ENCODE measurements at regions not wholly inside any gene's neighbourhood (a gene's known extent, or its start where the extent isn't known, plus 50 kb on each side); places are given as distances from the start of the nearest gene placed in this dataset.
"Not testable (repeated sequence)": the region's sequence is repeated elsewhere in the genome, so short reads cannot be mapped to it uniquely, and the experiment has no call there.

GRCh38 chr12:22122359-22122758, 76.3 kb downstream of the CMAS start:
- no peak for DNase-seq
- no peaks in the 10 kb centered on the region for H3K36me3 ChIP-seq
- H3K27ac ChIP-seq, result no peak overlapping the region
- H3K27me3 ChIP-seq, result no peaks in the 10 kb centered on the region
- no peak overlapping the region for H3K4me3 ChIP-seq
- no peak for TF ChIP-seq POLR2A (IDR thresholded peaks at IDR 0.05)
- TF ChIP-seq, protein P1, sequence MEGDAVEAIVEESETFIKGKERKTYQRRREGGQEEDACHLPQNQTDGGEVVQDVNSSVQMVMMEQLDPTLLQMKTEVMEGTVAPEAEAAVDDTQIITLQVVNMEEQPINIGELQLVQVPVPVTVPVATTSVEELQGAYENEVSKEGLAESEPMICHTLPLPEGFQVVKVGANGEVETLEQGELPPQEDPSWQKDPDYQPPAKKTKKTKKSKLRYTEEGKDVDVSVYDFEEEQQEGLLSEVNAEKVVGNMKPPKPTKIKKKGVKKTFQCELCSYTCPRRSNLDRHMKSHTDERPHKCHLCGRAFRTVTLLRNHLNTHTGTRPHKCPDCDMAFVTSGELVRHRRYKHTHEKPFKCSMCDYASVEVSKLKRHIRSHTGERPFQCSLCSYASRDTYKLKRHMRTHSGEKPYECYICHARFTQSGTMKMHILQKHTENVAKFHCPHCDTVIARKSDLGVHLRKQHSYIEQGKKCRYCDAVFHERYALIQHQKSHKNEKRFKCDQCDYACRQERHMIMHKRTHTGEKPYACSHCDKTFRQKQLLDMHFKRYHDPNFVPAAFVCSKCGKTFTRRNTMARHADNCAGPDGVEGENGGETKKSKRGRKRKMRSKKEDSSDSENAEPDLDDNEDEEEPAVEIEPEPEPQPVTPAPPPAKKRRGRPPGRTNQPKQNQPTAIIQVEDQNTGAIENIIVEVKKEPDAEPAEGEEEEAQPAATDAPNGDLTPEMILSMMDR (IDR thresholded peaks at IDR 0.05), result no peak
- H3K4me1 ChIP-seq, result no peaks in the 10 kb centered on the region
- peaks cover 0 to 4% (median 0%) of the 10 kb centered on the region in 4 donors for H3K9me3 ChIP-seq

DNA sequence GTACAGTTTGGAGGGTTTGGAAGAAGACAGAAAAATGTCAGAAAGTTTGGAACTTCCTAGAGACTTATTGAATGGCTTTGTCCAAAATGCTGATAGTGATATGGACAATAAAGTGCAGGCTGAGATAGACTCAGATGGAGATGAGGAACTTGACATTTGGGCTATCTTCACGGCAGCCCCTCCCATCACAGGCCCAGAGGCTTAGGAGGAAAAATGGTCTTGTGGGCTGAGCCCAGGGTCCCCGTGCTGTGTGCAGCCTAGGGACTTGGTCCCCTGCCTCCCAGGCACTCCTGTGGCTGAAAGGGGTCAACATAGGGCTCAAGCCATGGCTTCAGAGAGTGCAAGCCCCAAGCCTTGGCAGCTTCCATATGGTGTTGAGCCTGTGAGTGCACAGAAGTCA, 79.0 kb downstream of the CMAS start:
- Histone ChIP-seq H3K36me3 (no peaks in the 10 kb centered on the region), H3K9me3 (peaks cover 0 to 4% (median 0%) of the 10 kb centered on the region in 4 donors), H3K27ac (no peak overlapping the region), H3K4me3 (no peak overlapping the region), H3K4me1 (no peaks in the 10 kb centered on the region), H3K27me3 (no peaks in the 10 kb centered on the region)
- no peak for TF ChIP-seq POLR2A (IDR thresholded peaks at IDR 0.05)
- TF ChIP-seq, protein P1 (IDR thresholded peaks at IDR 0.05), result no peak
- no peak for DNase-seq

DNA sequence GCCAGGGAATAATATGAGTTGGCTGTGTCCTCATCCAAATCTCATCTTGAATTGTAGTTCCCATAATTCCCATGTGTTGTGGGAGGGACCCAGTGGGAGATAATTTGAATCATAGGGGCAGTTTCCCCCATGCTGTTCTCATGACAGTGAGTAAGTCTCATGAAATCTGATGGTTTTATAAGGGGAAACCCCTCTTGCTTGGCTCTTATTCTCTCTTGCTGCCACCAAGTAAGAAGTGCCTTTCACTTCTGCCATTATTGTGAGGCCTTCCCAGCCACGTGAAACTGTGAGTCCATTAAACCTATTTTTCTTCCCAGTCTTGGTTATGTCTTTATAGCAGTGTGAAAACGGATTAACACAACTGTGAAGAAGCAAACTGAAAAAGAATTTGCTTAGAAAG, 80.1 kb downstream of the CMAS start:
- not testable (repeated sequence) for H3K4me1 ChIP-seq, H3K9me3 ChIP-seq, H3K4me3 ChIP-seq, H3K27ac ChIP-seq, H3K27me3 ChIP-seq, H3K36me3 ChIP-seq, DNase-seq

DNA sequence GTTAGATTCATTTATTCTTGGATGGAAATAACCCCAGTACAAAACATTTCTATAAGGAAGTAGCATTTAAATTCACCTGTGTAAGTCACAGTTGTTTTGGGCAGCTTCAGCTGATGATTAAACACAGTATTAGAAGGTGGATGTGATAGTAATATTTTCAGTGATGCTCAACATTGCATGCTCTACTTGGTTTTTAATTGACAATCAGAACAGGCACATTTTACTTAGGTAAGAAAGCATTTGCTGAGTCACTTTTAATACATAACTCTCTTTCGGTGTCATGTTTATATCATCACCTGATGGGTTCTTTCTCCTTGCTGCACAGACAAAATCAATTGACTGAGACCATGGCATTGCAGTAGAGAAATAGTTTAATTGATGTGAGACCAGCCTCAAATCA, 80.7 kb downstream of the CMAS start:
- TF ChIP-seq, protein P1 (IDR thresholded peaks at IDR 0.05), result no peak
- TF ChIP-seq POLR2A (IDR thresholded peaks at IDR 0.05), result no peak
- no peak overlapping the region for H3K4me3 ChIP-seq
- no peaks in the 10 kb centered on the region for H3K36me3 ChIP-seq
- H3K27me3 ChIP-seq, result no peaks in the 10 kb centered on the region
- no peak overlapping the region for H3K27ac ChIP-seq
- H3K9me3 ChIP-seq, result peaks cover 0 to 4% (median 0%) of the 10 kb centered on the region in 4 donors
- H3K4me1 ChIP-seq, result no peaks in the 10 kb centered on the region
- DNase-seq, result no peak

DNA sequence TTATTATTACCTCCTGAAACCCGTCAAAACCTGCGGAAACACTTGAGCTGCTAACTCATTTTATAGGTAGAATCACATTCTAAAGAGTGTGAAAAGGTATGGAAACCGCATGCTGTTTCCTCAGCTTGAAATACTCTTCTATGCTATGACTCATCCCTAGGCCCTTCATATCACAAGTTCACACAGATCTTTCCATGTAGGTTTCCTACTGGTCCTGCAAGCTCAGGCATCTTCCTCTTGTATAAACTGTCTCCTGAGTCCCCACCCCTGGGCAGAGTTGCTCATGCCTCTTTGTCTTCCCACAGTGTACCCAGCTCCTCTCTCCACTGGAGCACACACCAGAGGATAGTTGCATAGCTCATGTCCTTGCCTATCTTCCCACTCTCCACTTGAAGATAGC, 84.7 kb downstream of the CMAS start:
- no peak overlapping the region for H3K27ac ChIP-seq
- no peak for DNase-seq
- H3K4me3 ChIP-seq, result no peak overlapping the region
- H3K36me3 ChIP-seq, result no peaks in the 10 kb centered on the region
- no peak for TF ChIP-seq POLR2A (IDR thresholded peaks at IDR 0.05)
- TF ChIP-seq, protein P1 (IDR thresholded peaks at IDR 0.05), result no peak
- no peaks in the 10 kb centered on the region for H3K27me3 ChIP-seq
- no peaks in the 10 kb centered on the region for H3K4me1 ChIP-seq
- no peaks in the 10 kb centered on the region for H3K9me3 ChIP-seq

DNA sequence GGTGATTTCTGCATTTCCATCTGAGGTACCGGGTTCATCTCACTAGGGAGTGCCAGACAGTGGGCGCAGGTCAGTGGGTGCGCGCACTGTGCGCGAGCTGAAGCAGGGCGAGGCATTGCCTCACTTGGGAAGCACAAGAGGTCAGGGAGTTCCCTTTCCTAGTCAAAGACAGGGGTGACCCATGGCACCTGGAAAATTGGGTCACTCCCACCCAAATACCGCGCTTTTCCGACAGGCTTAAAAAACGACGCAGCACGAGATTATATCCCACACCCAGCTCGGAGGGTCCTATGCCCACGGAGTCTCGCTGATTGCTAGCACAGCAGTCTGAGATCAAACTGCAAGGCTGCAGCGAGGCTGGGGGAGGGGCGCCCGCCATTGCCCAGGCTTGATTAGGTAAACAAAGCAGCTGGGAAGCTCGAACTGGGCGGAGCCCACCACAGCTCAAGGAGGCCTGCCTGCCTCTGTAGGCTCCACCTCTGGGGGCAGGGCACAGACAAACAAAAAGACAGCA, 90.6 kb downstream of the CMAS start:
- not testable (repeated sequence) for H3K27me3 ChIP-seq, H3K9me3 ChIP-seq, DNase-seq, H3K4me1 ChIP-seq, H3K4me3 ChIP-seq, H3K27ac ChIP-seq, H3K36me3 ChIP-seq
